ENCODE measurements at regions not wholly inside any gene's neighbourhood (a gene's known extent, or its start where the extent isn't known, plus 50 kb on each side); places are given as distances from the start of the nearest gene placed in this dataset.
"Not testable (repeated sequence)": the region's sequence is repeated elsewhere in the genome, so short reads cannot be mapped to it uniquely, and the experiment has no call there.

DNA sequence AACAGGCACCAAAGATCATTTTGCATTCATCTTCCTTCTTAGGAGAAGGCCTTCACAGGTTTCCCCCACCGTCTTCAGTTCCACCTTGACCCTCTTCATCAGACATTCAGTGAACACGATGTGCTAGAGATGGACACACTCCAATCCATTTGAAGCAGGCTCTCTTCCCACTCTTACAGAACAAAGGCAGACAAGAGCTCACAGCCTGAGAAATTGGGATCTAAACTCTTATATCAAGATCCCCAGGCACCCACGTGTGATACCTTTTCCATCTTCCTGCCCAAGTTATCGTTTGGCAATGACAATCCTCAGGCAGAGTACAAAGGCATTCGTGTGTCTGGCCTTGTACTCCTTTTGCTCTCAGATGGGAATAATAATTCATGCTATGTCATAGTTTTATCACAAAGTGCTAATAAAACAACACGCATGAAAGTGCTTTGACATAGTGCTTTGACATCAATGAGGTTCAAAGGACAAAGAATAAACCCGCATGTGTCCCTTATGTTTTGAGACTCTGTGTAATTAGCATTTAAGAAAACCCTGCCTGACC lies 369.3 kb upstream of the KLHL29 start:
- no peak for DNase-seq (ENCODE audit: low read depth in 2 of 3, low spot score in 2 of 3)

DNA sequence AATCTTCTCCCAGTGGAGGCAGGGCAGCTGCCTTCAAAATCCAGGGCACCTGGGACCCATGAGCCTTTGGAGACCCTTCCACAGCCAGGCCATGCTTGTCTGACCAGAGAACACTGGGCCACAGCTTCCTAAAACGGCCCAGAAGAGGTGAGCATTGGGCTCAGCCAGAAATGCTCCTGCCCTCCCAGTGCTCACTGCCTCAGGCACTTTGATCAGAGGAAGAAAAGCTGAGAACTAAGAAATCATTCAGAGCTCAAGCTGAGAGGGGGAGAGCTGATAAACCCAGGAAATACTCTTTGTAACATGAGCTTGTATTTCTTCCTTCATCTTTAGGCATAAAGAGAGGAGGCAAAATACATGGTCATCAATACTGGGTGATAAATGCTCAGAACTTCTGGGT lies 365.5 kb upstream of the KLHL29 start:
- DNase-seq (ENCODE audit: low read depth in 2 of 3, low spot score in 2 of 3) = no peak

DNA sequence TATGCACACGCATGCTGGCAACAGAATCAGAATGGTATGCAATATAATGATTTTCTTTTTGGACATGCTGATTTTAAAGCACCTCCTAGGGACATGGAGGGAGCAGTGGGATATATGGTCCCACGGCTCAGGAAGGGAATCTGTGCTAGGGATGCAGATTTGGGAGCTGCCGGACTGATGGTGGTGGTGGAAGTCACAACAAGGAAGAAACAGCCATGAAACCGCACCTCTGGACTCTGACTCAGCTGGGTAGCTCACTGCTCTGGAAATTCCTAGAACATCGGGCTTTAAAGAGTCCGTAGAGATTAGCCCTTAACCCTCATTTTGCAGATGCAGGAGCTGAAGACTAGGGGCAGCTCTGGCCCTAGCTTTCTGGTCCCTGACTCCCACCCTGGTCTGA lies 364.3 kb upstream of the KLHL29 start:
- no peak for DNase-seq (ENCODE audit: low read depth in 2 of 3, low spot score in 2 of 3)

DNA sequence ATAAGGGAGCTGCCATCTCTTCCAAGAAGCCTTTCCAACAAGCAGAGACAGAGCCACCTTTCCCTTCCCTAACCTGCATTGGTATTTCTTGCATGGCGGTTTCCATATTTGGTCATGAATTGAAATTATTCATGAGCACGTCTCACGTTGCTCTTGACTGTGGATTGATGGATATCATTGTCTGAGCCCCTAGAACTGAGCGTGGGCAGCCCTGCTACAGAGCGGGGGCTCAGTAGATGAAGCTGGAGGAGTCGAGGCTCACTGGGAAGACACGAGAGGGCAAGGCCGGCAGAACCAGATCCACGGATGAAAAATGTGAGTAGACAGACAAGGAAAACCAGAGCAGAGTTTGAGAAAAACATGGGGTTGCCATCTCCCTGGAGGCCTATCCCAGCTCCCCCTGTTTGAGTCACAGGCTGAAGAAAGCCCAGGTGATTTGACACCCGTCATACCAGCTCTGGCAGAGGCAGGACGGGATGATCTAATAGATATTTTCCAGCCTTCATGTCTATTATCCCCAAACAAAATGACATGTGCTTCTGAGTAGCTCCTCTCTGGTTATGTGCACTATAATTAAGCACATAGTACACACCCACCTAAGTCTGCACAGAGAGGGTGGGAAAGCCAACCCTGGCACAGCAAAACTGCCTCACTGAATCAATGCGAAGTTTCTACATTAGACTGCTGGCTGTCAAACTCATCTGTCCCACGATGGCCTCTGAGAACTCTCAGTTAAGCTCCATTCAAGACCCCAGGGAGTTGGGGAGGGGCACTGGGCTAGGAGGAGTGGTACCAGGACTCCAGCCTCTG lies 363.5 kb upstream of the KLHL29 start:
- no peak for DNase-seq (ENCODE audit: low read depth in 2 of 3, low spot score in 2 of 3)

DNA sequence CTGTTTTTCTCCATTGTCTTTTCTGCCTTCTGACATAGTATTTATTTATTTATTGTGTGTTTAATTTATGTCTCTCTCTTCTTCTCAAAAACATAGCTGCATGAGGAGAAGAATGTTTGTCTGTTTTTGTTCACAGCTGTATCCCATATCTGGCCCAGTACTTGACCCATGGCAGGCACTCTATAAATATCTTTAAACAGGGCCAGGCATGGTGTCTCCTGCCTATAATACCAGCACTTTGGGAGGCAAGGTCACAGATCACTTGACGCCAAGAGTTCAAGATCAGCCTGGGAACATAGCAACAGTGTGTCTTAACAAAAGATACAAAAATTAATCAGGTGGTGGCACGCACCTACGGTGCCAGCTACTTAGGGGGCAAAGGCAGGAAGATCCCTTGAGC lies 361.3 kb upstream of the KLHL29 start:
- DNase-seq (ENCODE audit: low read depth in 2 of 3, low spot score in 2 of 3) = no peak

DNA sequence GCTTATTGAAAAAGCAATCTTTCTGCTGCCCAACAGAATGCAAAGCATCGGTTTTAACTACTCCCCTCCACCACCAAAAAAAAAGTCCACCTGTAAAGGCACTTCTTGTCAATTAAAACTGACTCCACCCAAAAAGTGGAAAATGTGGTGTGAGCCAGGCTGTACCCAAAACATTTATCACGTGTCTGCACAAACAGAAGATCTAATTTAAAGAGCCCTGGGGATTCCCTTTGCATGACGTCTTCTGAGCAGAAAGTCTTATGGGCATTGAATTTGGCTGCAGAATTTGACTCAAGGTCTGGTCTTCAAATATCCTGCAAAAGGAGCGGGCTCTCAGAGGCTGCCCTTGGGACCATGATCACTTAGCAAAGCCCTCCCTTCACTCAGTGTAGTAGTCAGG lies 358.3 kb upstream of the KLHL29 start:
- DNase-seq (ENCODE audit: low read depth in 2 of 3, low spot score in 2 of 3) = no peak

DNA sequence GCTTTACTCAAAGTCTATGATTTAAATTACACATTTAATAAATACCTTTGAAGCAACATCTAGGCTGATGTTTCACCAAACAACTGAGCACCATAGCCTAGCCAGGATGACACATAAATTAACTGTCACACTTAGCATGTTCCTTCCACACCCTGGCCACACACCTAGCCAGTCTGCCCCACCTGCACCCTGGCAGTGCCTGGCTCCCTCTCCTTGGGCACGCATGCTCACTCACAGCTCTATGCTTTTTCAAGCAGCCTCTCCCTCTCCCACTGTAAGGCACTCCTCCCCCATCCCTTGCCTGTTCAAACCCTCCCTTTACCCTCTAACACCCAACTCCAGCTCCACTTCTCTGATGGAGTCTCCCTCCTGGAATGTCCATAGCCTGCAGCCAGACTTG lies 357.6 kb upstream of the KLHL29 start:
- no peak for DNase-seq (ENCODE audit: low read depth in 2 of 3, low spot score in 2 of 3)

DNA sequence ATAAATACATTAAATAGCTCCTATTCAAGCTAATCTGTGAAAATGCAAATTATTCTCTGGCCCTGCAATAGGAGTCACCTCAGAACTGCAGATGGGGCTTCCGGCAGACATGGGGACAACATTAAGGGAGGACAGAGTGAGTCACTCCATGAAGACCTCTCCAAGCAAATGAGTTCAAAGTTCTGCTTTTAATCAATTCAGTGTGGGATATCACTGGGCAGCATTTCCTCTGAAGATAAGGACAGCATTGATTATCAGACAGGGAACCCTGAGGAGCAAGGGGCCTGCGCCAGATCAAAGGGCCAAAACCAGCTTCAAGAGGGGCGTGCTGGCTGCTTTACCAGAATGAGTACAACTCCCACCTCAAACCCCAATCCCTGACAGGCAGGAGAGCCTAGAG lies 356.9 kb upstream of the KLHL29 start:
- no peak for DNase-seq (ENCODE audit: low read depth in 2 of 3, low spot score in 2 of 3)

DNA sequence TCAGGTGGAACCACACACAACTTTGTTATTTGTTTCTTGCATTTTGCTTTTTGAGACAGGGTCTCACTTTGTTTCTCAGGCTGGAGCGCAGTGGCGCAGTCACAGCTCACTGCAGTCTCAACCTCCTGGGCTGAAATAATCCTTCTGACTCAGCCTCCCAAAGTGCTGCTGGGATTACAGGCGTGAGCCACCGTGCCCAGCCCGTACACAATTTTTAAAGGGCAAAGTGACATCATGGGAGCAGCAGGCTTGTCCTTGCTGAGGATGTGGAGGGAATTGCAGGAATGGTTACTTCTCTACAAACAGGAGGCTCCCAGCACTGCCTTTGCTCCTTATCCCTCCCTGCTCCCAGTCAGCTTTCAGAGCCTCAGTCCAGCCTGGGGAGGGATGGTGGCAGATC lies 355.9 kb upstream of the KLHL29 start:
- DNase-seq (ENCODE audit: low read depth in 2 of 3, low spot score in 2 of 3) = no peak

DNA sequence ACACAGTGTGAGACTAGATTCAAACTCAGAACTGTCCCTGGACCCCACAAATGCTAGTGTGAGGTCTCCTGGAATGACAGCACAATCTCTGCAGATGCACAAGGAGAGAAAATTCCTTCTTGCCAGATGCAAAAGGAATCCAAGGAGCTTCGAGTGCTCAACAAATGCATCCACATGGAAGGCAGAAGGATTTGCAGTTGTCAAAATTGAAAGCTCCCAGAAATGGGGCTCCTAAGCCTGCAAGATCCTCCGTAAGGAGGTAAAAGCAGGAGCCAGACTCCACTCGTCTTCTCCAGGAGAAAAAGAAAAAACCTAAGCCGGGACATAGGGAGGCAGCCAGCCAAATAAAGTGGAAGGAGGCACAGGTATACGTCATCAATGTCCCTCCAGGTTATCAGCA lies 355.0 kb upstream of the KLHL29 start:
- no peak for DNase-seq (ENCODE audit: low read depth in 2 of 3, low spot score in 2 of 3)

DNA sequence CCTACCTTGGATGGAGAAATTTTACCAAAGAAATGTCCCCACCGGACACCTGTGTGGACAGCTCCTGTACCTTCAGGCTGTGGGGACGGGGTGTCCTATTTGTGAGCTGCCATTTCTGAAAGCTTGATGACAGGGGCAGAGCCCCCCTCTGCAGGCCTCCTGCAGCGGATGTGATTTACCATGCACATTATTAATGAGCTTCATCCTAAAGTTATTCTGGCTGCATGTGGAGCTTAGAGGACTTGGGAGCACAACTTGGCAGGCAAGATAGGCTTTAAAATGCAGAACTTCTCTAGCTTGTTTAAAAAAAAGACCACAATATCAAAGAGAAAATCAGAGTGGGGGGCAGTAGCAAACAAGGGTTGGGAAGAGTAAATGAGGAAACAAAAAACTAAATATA lies 350.0 kb upstream of the KLHL29 start:
- DNase-seq (ENCODE audit: low read depth in 2 of 3, low spot score in 2 of 3) = no peak

DNA sequence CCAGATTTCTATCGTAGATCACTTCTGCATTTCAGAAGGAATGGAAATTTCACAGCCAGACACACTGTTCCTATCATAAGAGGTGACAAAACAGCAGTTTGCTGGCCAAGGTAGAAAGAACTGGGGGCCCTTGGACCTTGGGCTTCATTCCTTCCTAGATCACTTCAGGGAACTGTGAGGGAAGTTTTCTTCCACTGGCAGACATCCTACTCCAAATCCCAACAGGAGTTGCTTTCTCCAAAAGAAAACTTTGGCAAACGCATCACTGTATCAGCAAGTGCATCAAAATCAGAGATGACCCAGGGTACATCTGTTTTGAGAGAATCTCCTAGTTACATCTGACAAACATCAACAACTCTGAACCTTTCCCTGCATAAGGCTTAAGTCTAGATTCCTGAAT lies 348.4 kb upstream of the KLHL29 start:
- no peak for DNase-seq (ENCODE audit: low read depth in 2 of 3, low spot score in 2 of 3)

DNA sequence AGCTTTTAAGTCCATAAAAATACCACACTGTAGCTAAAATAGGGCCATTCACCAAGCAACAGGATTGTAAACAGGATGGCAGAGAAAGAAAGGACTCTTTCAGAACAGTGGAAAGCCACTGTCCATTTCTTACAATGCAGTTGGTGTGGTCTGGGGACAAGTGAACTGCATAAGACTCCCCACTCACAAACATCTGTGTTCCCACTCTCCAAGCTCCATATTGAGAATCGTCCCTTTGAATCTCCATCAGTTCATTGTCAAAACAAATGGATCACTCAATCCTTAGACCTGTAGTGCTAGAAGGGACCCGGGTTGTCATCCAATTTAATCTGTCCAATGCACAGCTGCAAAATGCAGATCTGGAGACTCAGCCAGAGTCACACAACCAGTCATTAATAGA lies 347.4 kb upstream of the KLHL29 start:
- DNase-seq (ENCODE audit: low read depth in 2 of 3, low spot score in 2 of 3) = no peak

DNA sequence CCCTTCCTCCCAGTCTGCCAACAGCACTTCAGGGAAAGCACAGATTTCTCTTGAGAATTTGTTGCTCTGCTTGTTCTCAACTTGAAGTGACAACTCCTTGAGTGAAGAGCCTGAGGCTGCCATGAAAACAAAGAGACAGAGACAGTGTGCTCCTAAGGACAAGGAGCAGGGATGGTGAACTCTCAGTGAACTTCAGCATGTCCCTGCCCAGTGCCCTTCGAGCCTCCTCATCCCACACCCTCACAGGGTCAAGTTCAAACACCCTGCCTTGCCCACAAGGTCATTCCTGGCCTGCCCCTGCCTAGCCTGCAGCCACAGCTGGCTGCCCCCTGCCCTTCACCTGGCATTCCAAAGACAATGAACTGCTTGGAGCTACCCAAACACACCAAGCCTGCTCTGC lies 343.5 kb upstream of the KLHL29 start:
- DNase-seq (ENCODE audit: low read depth in 2 of 3, low spot score in 2 of 3) = no peak

DNA sequence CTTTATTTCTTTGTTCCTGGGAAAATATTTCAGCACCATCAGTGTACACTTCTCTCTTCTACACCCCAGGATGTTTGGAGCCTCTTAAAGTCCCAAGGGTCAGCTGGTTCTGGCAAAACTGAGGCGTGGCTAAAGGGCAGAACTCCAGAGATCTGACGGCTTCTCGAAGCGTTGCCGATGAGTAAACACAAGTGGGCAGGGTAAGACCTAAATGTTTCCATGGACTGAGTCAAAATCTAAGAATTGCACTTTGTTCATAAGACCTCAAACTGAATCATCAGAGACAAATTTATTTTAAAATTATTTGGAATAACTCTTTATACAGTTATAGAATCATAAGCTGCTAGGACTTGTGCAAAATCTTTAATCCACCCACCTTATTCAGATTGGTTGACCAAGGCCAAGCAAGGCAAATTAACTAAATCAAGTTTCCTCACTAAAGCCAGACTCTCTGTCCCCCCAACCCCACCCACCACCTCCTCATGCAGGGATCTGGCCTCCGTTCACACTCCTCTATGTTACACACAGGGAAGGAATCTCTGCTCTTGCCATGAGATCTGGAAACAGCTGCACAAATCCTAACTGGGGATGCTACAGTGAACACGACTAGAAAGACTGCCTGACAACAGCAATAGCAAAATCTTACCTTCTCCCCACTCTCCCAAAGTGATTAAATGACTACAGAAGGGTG lies 342.6 kb upstream of the KLHL29 start:
- no peak for DNase-seq (ENCODE audit: low read depth in 2 of 3, low spot score in 2 of 3)

DNA sequence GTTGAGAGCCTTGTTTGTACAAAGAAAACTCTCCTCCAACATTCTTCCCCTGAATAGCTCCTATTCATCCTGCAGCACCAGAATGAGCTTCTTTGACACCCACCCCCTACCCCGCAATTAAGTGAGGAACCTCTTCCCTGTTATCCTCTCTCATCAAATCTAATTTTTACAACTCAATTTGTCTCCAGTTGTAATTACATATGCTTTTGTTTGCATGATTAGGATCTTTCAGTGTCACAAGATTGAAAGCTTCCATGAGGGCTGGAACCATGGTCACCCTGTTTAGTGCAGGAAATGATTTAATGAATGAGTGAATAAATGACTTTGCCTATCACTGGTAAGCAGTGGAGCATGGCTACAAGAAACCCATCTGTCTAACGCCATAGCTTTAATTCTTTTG lies 334.6 kb upstream of the KLHL29 start:
- no peak for DNase-seq (ENCODE audit: low read depth in 2 of 3, low spot score in 2 of 3)

DNA sequence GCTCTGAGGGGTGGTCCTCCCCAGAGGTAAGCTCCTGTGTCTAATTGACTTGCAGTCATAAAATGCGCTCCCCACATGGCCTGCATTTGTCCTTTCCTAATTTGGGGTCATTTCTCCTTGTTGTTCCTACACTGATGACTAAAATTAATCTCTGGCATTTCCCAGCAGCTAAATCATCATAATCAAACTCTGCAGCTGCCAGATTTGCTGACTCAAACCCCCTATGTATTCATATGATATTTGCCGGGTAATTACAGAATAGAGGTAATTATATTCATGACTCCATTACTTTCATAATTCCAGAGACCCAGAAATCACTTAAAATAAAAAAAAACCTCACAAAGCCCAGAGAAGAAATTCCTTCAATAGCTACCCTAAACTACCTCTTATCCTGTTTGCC lies 331.4 kb upstream of the KLHL29 start:
- no peak for DNase-seq (ENCODE audit: low read depth in 2 of 3, low spot score in 2 of 3)

DNA sequence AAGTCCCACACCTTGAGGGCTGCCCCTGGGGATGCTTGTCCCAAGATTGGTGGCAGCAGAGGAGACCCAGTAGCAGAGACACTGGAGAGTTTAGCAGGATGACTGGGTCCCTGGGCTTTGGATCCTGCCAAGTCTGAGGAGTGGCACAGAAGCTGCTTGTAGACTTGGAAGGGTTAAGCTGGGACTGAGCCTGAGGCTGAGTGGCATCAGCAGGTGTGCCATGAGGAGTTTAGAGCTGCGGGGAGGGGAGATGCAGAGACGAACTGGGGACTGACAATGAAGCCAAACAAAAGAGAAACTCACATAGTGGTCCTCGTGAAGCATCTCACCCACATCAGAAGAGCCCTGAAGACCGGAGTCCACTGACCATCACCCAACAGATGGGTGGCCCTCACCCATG lies 329.7 kb upstream of the KLHL29 start:
- no peak for DNase-seq (ENCODE audit: low read depth in 2 of 3, low spot score in 2 of 3)

DNA sequence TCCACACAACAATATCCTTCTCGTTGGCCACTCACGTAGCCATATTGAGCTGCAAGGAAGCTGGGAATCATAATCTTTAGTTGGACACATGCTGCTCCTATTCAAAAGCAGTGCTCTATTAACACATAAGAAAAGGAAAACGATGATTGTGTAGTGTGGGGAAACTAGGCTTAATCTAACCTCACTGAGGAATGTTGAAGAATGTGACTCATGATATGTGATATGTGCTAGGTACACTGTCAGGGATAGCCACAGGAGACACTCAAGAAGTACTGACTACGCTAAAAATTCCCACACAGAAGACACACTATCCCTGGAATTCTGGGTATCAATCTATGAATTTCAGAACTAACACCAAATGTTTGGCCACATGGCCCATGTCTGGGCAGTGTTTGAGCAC lies 328.1 kb upstream of the KLHL29 start:
- DNase-seq (ENCODE audit: low read depth in 2 of 3, low spot score in 2 of 3) = not testable (repeated sequence)

DNA sequence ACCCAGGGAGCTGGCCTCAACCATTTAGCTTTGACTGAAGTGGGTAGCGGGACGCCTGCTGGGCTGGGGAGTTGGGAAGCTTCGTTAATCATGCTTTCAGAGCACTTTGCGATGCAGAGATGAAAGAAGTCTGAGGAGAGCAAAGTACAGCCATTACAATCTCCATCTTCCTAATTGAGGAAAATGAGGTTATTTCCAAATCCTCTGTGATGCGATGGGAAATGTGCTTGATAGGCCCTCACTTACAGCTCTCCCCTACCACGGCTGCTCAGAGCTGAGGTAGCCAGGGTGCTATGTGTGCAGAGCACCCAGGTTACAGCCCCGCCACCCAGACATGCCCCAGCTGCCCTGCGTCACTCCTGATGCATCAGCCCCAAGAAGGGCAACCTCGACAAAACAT lies 326.5 kb upstream of the KLHL29 start:
- no peak for DNase-seq (ENCODE audit: low read depth in 2 of 3, low spot score in 2 of 3)

DNA sequence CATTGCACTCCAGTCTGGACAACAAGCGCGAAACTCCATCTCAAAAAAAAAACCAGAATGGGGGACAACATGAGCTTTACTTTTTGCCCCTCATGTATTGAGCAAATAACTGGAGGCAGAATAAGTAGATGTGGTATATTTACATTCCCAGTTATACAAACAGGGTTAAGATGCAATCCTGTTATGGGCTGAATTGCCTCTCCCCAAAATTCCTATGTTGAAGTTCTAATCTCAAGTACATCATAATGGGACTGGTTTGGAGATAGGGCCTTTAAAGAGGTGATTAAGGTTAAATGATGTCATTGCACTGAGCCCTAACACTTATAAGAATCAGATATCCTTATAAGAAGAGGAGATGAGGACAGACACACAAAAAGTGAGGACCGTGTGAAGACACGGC lies 319.8 kb upstream of the KLHL29 start:
- DNase-seq (ENCODE audit: low read depth in 2 of 3, low spot score in 2 of 3) = no peak

DNA sequence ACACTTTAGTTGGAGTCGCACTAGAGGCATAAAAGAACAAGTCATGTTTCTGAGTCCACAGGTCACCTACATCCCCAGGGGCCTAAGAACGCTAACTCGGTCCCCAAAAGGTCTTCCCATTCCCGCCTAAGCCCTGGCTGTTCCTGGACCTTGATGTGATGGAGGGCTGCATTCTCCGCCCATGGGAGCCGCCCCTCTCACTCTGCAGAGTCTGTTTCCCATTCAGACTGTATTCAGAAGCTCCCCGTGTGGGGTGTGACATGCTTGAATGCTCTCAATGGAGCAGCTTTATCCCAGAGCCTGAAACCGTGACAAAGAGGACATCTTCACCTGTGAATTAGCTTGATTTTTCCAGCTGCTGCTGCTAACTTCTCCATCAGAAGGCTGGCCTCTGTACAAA lies 319.0 kb upstream of the KLHL29 start:
- no peak for DNase-seq (ENCODE audit: low read depth in 2 of 3, low spot score in 2 of 3)

All from hematopoietic multipotent progenitor cell (in vitro differentiated cells).